ENCODE measurements at regions not wholly inside any gene's neighbourhood (a gene's known extent, or its start where the extent isn't known, plus 50 kb on each side); places are given as distances from the start of the nearest gene placed in this dataset.

DNA sequence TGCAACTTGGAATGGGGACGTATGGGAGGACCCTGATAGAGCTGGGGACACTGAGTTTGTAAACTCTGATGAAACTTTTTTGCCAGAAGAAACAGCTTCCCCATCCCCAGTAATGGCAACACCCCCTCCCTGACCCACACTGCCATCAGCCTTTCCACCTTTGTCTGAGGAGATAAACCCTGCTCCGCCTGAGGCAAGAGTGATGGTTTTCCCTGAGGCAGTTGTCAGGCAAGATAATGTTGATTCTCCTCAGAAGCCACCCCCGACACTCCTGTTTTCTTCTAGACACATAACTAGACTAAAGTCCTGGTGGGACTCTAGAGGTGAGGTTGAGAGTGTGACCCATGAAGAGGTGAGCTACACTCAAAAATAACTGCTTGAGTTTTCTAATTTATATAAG is 71.9 kb upstream of the STK26 start:
- no peak for DNase-seq (ENCODE audit: low spot score)
- in situ Hi-C loops (cut with MboI; ENCODE audit: low sequenced_read_pairs, unreplicated experiment) = no loop called here
- TF ChIP-seq, protein P1, sequence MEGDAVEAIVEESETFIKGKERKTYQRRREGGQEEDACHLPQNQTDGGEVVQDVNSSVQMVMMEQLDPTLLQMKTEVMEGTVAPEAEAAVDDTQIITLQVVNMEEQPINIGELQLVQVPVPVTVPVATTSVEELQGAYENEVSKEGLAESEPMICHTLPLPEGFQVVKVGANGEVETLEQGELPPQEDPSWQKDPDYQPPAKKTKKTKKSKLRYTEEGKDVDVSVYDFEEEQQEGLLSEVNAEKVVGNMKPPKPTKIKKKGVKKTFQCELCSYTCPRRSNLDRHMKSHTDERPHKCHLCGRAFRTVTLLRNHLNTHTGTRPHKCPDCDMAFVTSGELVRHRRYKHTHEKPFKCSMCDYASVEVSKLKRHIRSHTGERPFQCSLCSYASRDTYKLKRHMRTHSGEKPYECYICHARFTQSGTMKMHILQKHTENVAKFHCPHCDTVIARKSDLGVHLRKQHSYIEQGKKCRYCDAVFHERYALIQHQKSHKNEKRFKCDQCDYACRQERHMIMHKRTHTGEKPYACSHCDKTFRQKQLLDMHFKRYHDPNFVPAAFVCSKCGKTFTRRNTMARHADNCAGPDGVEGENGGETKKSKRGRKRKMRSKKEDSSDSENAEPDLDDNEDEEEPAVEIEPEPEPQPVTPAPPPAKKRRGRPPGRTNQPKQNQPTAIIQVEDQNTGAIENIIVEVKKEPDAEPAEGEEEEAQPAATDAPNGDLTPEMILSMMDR (IDR thresholded peaks at IDR 0.05; ENCODE audit: borderline replicate concordance, control extremely low read depth, extremely low read depth, insufficient read depth, missing control alignments) = no peak

DNA sequence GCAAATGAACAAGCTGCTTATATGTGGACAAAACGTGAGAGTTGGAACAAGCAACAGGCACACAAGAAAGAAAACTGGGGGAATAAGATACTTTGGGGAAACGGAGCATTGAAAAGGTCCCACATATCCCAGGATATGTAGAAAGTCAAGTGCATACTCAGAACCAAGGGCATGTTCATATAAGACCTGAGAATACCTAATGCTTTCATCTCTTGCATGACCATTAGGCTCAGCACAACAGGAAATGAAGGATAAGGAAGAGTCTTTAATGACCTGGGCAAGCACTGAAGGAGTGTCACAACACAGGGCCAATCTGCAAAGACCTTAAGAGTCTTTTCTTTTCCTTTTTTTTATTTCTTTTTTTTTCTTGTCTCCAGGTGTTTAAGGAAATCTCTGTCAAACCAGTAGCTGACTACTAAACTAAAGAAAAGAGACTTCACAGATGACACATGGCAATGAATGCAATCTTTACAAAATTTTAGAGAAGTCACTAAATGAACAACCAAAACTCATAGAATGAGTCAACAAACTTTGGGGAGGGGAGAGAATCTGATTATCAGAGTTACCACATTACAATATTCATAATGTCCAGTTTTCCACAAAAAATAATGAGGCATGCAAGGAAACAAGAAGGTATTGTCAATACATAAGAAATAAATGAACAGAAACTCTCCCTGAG is 67.9 kb upstream of the STK26 start:
- TF ChIP-seq, protein P1 (IDR thresholded peaks at IDR 0.05; ENCODE audit: borderline replicate concordance, control extremely low read depth, extremely low read depth, insufficient read depth, missing control alignments) = no peak
- no peak for DNase-seq (ENCODE audit: low spot score)
- in situ Hi-C loops (cut with MboI; ENCODE audit: low sequenced_read_pairs, unreplicated experiment) = no loop called here

DNA sequence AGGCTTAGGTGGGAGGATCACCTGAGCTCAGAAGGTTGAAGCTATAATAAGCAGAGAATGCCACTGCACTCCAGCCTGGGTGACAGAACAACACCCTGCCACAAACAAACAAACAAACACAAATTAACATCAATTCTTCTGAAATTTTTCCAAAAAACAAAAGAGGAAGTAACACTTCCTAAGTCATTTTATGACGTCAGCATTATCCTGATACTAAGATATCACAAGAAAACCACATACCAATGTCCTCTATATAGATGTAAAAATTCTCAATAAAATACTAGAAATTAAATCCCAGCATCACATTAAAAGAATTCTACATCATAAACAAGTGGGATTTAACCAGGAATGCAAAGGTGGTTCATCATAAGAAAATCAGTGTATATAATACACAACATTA is 64.4 kb upstream of the STK26 start:
- TF ChIP-seq, protein P1 (IDR thresholded peaks at IDR 0.05; ENCODE audit: borderline replicate concordance, control extremely low read depth, extremely low read depth, insufficient read depth, missing control alignments) = no peak
- in situ Hi-C loops (cut with MboI; ENCODE audit: low sequenced_read_pairs, unreplicated experiment) = no loop called here
- DNase-seq (ENCODE audit: low spot score) = no peak

DNA sequence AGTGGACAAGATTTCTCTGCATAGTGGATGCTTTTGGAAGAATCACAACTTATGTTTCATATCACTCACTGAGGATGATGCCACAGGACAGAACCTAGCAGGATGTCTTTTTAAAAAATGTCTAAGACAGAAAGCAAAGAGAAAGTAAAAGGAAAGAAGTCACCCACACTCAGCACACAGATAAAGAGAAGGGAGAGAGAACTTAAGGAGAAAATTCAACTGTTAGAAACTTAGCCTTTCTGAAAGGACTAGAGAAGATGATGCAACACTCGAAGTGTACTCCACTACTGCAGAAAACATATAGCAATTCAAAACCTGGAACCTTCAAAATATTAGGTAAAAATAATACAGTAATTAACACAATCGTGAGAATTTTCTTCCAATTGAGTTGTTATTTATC is 52.8 kb upstream of the STK26 start:
- in situ Hi-C loops (cut with MboI; ENCODE audit: low sequenced_read_pairs, unreplicated experiment) = no loop called here
- TF ChIP-seq, protein P1 (IDR thresholded peaks at IDR 0.05; ENCODE audit: borderline replicate concordance, control extremely low read depth, extremely low read depth, insufficient read depth, missing control alignments) = no peak
- no peak for DNase-seq (ENCODE audit: low spot score)
